ENCODE measurements at regions not wholly inside any gene's neighbourhood (a gene's known extent, or its start where the extent isn't known, plus 50 kb on each side); places are given as distances from the start of the nearest gene placed in this dataset.

DNA sequence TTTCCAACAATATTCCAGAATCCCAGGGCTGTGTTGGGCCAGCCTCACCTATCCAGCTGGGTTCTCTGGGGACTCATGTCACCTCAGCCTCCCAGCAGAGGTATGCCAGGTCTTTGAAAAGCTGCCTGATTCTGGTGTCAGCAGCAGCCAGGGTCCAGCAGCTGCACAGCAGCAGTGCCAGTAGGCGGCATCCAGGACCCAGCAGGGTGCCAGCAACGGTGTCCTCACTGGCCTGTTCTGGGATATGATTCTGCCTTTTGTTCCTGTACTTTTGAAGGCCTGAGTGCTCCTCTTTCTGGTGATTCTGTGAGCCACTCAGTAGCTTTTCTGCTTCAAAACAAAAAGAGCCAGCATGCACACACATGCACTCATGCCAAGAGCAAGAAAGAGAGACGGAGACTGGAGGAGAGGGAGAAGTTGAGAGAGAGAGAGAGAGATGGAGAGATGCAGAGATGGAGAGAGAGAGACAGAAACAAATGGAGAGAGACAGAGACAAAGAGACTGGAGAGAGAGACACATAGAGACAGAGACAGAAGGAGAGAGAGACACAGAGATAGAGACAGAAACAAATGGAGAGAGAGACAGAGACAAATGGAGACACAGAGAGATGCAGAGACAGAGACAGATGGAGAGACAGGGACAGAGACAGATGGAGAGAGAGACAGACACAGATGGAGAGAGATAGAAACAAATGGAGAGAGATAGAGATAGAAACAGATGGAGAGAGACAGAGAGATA lies 205.7 kb downstream of the UACA start:
- Histone ChIP-seq H3K9ac (replicated peaks in 1 of 4; ENCODE audit: extremely low read depth in 1 of 4, low read depth in 3 of 4, low read length in 3 of 4) (no peak overlapping the region), H2BK120ac (replicated peaks; ENCODE audit: low read depth, low read length) (no peak overlapping the region), H2AFZ (ENCODE audit: low read length) (no peak overlapping the region), H2BK12ac (ENCODE audit: low read depth, low read length) (no peak overlapping the region), H2BK15ac (ENCODE audit: low read length) (no peak overlapping the region), H3K4me2 (ENCODE audit: insufficient read depth in 1 of 2, low read depth in 2 of 2, low read length in 2 of 2) (no peak overlapping the region), H3K23ac (ENCODE audit: insufficient read length) (no peak overlapping the region), H3K79me2 (ENCODE audit: control insufficient read depth in 1 of 2, insufficient read depth in 2 of 2, low read length in 2 of 2) (no peaks in the 10 kb centered on the region), H3K4ac (replicated peaks; ENCODE audit: insufficient read length, low read depth, low read length) (no peak overlapping the region), H3K9me3 (ENCODE audit: insufficient read depth in 2 of 2, low read depth in 1 of 2, low read length in 1 of 2) (no peaks in the 10 kb centered on the region), H4K8ac (ENCODE audit: extremely low read depth, insufficient read depth, low read length) (no peak overlapping the region), H3K23me2 (ENCODE audit: low read depth, low read length) (peaks cover 7% of the 10 kb centered on the region; the same call in 1 of the 2 replicates), H3K79me1 (ENCODE audit: low read depth, low read length) (0 out of 2 replicates have a peak, but pooled peaks cover 3% of the 10 kb centered on the region), H4K91ac (replicated peaks; ENCODE audit: insufficient read length, low read length) (no peak overlapping the region), H2AK5ac (ENCODE audit: low read depth, low read length) (no peak overlapping the region), H3K27ac (ENCODE audit: low read depth, low read length) (no peak overlapping the region), H4K20me1 (replicated peaks in 1 of 2; ENCODE audit: control insufficient read depth in 1 of 2, insufficient read depth in 2 of 2, low read length in 2 of 2) (peaks cover 0 to 7% of the 10 kb centered on the region in 2 experiments), H2BK20ac (ENCODE audit: low read length) (no peak overlapping the region), H3K56ac (replicated peaks; ENCODE audit: insufficient read length, low read depth, low read length) (no peak overlapping the region), H3K27me3 (replicated peaks in 1 of 4; ENCODE audit: control insufficient read depth in 3 of 4, extremely low read depth in 1 of 4, insufficient read depth in 3 of 4, low read length in 3 of 4) (no peaks in the 10 kb centered on the region; a peak in 1 of 7 replicates), H3K4me1 (replicated peaks in 1 of 4; ENCODE audit: control insufficient read depth in 3 of 4, insufficient read depth in 4 of 4, low read length in 3 of 4) (peaks cover 0 to 4% (median 0%) of the 10 kb centered on the region in 4 experiments; a peak in 3 of 7 replicates), H2BK5ac (ENCODE audit: low read depth, low read length) (no peak overlapping the region), H3K18ac (ENCODE audit: extremely low read depth, low read length) (no peak overlapping the region), H3K14ac (ENCODE audit: insufficient read length) (no peak overlapping the region), H3K36me3 (ENCODE audit: control insufficient read depth in 2 of 4, insufficient read depth in 4 of 4, low read length in 3 of 4) (no peaks in the 10 kb centered on the region), H3K4me3 (ENCODE audit: extremely low read depth in 1 of 4, insufficient read depth in 2 of 4, low read depth in 3 of 4, low read length in 4 of 4) (no peak overlapping the region), H4K5ac (ENCODE audit: insufficient read length, low read depth, low read length) (no peak overlapping the region)
- DNase-seq (ENCODE audit: low read depth in 1 of 2, low spot score in 2 of 2) (peak in 1 of 2 experiments; percentile 34), FAIRE-seq (no peak)
- ChIA-PET POLR2A (ENCODE audit: partially characterized antibody) (no interaction called here), CTCF (ENCODE audit: partially characterized antibody) (interaction anchor here (2.7 kb wide), 1 partner anchor 11 kb away, joined by 11 read pairs; no protein-coding TSS in a partner anchor)
- 72% methylated on average over 3 of the region's 3 CpGs; no CpG with 5 or more reads in 1 of the 2 experiments for WGBS, 2 experiments (ENCODE audit: extremely low coverage in 1 of 2, insufficient coverage in 1 of 2, insufficient read length in 1 of 2, insufficient replicate concordance in 2 of 2, low coverage in 1 of 2, low lambda C conversion rate in 2 of 2, missing lambda C conversion rate in 1 of 2)
- TF ChIP-seq, protein P1, sequence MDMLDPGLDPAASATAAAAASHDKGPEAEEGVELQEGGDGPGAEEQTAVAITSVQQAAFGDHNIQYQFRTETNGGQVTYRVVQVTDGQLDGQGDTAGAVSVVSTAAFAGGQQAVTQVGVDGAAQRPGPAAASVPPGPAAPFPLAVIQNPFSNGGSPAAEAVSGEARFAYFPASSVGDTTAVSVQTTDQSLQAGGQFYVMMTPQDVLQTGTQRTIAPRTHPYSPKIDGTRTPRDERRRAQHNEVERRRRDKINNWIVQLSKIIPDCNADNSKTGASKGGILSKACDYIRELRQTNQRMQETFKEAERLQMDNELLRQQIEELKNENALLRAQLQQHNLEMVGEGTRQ (IDR thresholded peaks at IDR 0.05; ENCODE audit: low read length): no peak
- TF ChIP-seq KDM4A (IDR thresholded peaks at IDR 0.05; ENCODE audit: low read depth, low read length, severe bottlenecking) (no peak), SIRT6 (IDR thresholded peaks at IDR 0.05; ENCODE audit: low read length) (no peak), JUN (IDR thresholded peaks at IDR 0.05; ENCODE audit: low read depth, low read length) (no peak), CREB1 (IDR thresholded peaks at IDR 0.05) (no peak), SP1 (IDR thresholded peaks at IDR 0.05; ENCODE audit: low read depth, low read length) (no peak), CHD1 (IDR thresholded peaks at IDR 0.05; ENCODE audit: low read depth, low read length) (no peak), BACH1 (IDR thresholded peaks at IDR 0.05; ENCODE audit: low read length) (no peak), CTBP2 (IDR thresholded peaks at IDR 0.05; ENCODE audit: borderline replicate concordance, insufficient read depth, insufficient read length, low read length) (no peak)
- TF ChIP-seq, protein P2, sequence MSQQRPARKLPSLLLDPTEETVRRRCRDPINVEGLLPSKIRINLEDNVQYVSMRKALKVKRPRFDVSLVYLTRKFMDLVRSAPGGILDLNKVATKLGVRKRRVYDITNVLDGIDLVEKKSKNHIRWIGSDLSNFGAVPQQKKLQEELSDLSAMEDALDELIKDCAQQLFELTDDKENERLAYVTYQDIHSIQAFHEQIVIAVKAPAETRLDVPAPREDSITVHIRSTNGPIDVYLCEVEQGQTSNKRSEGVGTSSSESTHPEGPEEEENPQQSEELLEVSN (IDR thresholded peaks at IDR 0.05): no peak

All from H1 (cell line).